ENCODE measurements at regions not wholly inside any gene's neighbourhood (a gene's known extent, or its start where the extent isn't known, plus 50 kb on each side); places are given as distances from the start of the nearest gene placed in this dataset.
"Not testable (repeated sequence)": the region's sequence is repeated elsewhere in the genome, so short reads cannot be mapped to it uniquely, and the experiment has no call there.

DNA sequence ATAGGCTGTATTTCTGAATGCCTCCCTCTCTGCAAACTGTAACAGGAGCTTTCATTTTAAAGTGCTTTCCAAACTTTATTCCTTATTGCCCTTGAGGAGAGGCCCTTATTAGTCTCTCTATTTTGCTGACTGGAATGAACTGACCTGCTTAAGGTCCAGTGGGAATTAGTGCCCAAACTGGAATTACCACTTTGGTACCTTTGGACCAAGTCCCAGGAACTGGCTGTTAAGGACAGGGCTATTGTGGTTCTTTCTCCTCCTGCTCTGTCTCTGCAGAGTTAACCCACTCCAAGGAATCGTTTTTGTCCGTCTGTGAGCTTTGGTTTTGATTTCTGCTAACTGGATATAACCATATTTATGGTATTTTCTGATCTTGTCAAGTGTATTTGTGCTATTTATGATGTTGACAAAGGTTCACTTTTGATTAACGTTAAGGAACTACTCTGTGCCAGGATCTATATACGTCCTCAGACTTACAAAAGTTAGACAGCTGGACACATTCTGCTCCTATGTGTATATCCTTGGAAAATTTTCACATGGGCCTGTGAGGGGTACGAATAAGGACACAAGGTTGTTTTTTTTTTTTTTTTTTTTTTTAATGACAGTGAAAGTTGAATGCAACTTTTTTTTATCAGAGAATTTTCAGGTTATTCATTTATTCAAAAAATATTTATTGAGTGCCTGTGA lies 189.1 kb upstream of the ANKRD55 start:
- DNase-seq, result peak in 1 of 3 donors; percentile 51

DNA sequence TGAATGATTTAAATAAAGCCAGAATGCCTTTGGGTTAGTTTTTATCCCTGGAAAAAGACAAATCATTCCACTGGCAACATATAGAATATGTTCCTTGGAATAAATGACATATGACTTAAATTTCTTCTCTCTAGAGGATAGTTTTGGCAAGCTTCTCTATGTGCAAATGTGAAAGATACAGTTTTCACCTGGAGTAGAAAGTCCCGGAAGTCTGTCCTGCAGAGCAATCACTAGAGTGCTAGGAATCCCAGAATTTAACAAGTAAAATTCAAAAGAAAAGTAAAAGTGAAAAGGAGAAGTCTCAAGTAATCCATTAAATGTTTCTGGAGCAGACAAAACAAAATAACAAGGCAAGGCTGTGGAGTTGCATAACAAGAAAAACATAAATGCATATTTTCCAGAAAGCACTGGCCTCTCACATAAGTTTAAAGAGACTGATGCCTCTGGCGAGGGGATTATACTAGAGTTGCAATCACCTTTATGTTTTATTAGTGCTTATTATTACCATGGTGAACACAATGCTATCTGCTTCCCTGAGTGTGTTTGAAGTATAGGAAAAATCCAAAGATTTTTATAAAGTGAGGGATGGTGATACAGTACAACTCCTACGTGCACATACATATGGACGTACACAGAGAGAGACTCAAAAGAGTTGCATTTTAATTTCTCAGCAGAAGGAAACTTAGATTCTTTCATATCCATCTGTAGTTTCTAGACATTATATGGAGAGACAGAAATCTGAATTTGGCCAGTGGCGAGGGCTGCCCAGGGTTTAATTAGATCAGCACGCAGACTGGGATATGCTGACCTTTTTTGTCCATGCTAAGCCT lies 188.3 kb upstream of the ANKRD55 start:
- peak in 1 of 3 donors; percentile 69 for DNase-seq

DNA sequence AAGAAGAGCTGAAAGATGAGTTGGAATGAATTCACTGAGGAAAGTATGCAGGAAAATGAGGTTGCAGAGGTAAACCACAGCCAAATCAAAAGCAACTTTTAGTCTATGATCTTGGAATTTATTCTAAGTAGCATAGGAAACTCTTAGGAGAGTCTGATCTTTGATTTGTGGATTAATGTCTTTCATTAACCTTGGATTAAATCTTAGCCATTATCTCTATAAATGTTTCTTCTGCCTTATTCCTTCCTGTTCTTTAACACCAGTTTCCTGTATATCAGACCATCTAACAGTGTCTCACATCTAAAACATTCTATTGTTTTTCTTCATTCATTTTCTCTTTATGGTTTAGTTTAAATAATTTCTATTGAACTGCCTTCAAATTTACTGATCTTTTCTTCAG lies 187.2 kb upstream of the ANKRD55 start:
- no peak for DNase-seq

DNA sequence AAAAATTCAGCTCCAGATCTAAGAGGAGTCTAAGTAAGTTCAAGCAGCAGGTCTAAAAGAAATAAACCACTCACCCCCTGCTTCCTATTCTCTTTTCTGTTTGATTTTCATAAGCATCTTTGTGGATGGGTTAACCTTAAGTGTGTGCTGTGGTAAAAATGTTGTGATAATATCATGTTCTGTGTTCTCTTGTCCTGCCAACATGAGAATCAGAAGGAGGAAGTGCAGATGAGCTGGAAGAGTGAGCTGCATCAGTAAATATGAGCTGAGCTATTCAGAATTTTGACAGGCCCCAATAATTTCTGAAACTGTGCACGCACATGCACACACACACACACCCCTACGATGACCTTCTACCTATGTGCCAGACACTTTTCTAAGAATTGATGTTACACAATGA lies 186.5 kb upstream of the ANKRD55 start:
- no peak for DNase-seq

DNA sequence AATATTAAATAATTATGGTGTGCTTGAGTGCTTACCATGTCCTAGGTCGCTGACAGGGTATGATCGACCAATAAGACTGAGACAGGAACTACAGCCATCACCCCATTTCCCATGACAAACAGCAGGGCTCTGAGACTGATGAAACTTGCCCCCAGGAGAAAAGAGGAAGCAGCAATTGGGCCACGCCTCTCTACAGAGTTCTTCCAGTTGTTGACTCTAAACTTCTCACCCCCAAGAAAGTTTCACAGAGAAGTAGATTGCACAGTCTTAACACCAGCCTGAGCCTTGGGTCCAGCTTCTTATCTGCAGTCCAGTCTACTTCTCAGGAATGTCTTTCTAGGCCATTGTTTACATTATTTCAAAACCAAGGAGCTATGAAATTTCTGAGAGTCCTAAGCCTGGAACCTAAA lies 182.2 kb upstream of the ANKRD55 start:
- DNase-seq, result peak in 2 of 3 donors; percentile 39 to 42

DNA sequence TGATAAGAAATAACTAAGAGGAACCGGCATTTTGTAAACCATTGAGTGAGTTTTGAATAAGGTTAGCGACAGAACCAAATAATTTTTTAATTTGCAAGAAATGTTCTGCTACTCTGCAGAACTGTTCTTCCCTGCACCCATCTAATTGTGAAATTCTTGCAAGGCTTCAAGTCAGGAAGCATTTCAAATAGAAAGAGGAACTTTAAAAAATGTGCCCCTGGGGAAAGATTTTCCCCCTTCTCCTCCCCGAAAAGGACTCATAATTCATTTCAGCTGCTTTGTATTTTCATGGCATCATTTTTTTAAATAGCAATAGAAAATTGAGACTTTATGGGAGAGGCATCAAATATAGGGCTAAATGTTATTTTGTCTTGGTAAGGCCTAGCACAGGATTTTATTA lies 180.9 kb upstream of the ANKRD55 start:
- peak in 2 of 3 donors; percentile 40 to 74 for DNase-seq

DNA sequence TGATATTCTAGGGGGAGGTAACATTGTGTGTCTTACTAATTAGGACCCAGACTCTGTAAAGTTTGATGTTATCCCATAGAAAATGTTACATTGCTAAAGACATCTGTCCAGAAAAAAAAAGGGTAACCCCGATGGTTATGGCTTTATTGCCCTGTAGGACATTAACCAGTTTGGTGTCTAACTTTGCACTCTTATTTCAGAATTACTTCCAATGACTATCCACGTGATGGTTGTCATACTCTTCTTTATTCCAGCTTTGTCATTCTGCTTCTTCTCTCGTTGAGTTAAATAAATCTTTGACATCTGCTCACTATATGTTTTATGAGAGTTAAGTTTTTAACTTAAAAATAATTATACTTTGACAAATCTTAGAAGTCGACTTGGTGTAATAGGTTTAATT lies 180.4 kb upstream of the ANKRD55 start:
- DNase-seq, result no peak

DNA sequence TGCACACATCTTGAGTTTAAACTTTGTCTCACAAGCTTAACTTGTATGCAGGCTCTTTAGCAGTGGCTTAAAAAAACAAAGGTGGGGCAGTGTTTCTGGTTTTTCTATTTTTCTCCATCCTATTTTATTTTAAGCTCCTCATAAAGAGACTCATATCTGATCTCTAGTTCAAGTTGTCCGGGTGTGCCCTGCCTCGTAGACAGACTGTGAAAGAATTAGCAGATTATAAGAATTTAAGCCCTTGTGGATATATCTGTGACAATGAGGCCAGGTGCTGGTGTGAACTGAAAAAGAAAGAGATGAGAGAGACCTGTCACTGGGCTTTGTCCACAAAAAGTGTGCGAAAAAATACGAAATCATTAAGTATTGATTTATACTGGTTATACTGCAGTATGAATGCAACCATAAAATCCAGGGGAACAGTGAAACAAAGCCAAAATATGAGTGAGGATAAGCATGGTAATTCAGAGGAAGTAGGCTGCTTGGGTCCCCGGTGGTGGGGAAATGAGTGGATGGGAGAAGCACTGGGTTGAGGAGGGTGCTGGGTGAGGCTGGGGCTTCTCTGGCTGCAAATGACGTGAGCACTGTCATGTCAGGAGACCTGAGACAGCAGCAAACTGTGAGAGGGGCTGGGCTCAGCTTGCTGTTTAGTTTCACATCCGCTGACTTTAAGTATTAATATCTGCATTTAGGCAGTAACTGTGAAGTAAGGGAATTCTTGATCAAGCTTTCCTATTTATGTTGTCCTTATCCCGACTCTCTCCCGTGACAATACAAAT lies 179.7 kb upstream of the ANKRD55 start:
- DNase-seq, result peak in 1 of 3 donors; percentile 59

DNA sequence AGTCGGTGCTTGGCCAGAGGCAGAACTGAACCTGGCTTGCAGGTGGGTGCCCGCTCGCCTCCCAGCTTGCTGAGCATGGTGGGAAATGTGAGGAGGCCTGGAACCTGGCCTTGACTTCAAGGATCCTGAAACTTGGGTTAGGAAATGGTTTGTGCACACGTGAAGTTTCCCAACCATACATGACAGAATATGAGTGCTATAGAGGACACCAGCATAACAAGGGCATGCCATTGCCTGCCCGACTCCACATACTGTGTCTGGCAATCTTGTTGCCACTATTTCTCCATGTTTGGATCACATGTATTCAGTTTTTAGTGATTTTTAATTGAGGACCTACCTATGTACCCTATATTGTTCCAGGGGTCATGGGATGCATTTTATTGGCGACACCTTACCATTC lies 177.6 kb upstream of the ANKRD55 start:
- DNase-seq, result no peak

DNA sequence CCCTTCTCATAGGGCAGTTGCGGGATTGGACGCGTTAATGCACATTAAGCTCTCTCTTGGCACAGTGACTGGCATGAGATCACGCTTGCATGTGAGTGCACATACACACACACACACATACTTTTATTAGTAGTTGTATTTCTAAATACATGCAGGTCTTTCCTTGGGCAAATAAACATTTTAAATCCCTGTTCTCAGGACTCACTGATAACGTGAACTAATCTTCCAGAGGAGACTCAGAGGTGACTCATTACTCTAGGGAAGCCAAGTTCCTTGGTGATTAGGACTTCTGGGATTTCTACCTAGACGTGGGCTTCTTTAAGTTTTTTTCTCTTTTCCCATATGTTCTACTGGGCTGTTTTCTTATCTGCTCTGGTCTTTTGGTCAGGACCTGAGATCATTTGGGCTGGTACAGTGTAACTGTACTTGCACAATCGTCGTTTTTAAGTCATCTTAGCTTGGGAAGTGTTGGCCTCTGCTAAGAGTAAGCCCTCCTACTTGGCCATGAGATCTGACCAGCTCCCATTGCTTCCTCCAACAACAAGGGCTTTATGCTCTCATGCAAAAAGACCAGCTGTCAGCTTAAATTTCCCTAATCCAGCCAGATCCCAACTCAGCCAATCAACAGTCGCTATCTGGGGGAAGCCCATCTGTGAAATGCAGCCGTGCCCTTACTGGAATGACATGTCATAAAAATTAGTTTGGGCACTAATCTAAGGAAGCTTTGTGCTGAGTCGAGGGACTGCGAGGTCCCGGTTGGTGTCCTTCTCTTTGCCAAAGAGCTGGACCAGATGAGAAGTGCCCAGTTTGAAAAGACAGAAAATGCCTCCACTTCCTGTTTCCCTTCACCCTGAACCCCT lies 176.4 kb upstream of the ANKRD55 start:
- DNase-seq, result peak; percentile 64 to 83 (median 65)

DNA sequence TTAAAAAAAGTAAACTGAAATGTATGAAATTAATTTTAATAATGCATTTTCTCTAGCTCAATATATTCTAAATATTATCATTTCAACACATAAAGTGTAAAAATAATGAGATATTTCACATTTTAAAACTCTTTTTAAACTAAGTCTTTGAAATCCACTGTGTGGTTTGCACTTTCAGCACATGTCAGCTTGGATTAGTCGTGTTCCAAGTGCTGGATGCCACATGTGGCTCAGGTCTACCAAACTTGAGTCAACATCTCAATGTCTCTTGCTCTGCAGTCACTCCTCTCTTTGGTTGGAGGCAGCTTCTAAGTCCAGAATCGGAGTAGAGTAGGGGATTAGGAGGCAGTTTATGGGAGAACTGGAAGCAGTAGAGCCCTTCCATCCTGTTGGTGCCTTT lies 173.7 kb upstream of the ANKRD55 start:
- DNase-seq, result no peak

DNA sequence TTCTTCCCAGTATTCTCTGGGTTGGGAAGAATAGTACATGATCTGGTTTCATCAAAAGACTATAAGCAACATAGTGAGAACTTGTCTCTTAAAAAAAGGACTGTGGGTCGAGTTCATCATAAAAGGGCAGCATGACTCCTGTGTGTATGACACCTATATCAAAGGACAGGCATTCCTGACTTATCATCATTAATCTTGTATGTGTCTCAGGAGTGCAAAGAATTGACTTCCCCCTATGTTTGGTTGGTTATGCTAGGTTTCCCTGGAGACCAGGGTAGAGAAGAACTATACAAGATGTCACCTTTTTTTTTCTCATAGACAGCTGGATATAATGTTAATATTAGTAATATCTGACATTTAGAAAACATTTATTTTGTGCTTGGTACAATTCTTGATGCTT lies 173.1 kb upstream of the ANKRD55 start:
- no peak for DNase-seq

DNA sequence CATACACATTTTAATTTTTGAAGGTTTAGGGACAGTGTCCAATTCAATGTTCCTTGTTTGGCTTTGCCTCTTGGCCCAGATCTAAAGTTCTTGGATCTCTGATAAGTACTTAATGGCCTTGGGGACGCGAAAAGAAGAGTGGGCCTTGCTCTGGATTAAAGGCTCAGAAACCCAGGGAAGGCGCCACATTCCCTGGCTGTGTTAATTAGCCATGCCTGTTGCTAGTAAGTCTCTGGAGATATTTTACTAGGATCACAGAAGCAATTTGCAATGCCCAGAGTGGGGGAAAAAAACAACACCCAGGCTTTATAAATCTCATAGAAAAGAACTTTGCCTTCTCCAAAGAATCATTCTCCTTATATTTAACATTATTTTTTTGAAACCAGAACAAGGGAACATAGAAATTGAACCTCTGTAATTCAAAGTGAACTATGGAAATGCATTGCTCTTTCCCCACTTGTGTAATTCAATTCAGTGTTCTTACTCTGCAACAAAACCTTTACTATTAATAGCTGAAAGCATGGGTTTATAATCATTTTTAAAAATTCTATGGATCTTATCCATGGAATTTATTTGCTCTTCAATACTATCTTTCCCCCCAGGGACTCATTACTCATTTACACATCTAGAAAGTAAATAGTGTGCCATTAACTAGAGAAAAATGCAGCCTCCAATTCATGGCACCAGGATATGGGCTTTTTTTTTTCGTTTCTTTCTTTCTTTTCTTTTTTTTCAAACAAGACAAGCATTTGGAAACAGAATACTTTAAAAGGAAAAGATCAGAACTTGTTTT lies 172.2 kb upstream of the ANKRD55 start:
- DNase-seq, result peak in 1 of 3 donors; percentile 55

DNA sequence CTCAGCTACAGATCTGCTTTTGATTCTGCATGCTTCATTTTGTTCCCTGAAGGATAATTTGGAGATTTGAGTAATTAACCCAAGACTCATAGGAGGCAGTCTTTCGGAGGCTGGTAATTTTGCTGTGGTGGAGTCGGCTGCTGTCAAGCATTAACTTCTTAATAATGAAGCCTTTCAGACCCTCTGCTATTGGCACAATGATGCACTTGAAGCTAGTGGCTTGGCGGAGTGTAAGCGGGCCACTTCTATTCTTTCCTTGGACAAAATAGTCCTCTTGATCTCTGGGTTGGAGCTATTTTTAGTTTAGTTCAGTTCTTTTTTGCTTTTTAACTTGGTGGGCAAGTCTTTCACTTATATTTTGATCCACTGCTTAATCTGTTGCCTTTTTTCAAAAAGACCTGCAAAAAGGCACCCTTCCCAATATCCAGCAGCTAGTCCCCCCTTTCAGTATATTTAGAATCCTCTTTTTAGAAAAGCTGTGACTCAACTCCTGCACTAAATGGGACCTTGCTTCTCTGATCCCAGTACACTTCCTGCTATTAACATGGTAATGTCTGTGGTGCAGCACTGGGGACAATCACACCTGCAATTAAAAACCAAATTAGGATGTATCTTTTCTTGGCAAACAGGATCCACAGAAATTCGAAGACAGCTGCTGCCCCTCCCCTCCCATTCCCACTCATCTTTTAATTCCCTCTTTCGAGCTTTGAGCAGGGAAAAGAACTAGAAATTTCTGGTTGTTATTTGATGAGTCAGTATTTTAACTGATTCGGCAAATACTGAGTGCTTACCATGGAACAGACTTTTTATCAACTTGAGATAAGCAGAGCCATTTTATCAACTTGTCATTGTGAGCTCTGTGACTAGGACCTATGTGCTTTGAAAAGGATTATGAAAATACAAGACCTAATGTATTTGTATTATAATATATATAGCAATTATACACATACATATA lies 169.4 kb upstream of the ANKRD55 start:
- no peak for DNase-seq

DNA sequence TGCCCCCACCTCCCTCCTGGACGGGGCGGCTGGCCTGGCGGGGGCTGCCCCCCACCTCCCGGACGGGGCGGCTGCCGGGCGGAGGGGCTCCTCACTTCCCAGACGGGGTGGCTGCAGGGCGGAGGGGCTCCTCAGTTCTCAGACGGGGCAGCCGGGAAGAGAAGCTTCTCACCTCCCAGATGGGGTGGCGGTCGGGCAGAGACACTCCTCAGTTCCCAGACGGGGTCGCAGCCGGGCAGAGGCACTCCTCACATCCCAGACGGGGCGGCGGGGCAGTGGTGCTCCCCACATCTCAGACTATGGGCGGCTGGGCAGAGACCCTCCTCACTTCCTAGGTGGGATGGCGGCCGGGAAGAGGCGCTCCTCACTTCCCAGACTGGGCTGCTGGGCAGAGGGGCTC lies 164.7 kb upstream of the ANKRD55 start:
- not testable (repeated sequence) for DNase-seq

DNA sequence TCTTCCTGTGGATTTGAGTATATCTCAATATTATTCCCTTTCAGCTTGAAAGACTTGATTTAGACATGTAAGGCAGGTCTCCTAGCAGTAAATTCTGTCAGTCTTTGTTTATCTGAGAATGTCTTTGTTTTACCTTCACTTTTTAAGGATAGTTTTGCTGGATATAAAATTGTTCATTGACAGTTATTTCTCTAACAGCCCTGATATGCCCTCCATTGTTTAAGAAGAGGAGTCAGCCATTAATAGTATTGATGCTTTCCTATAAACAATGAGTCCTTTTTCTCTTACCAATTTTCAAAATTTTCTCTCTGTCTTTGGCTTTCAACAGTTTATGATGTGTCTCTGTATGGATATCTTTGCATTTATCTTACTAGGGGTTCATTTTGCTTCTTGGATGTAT lies 163.5 kb upstream of the ANKRD55 start:
- DNase-seq, result no peak

DNA sequence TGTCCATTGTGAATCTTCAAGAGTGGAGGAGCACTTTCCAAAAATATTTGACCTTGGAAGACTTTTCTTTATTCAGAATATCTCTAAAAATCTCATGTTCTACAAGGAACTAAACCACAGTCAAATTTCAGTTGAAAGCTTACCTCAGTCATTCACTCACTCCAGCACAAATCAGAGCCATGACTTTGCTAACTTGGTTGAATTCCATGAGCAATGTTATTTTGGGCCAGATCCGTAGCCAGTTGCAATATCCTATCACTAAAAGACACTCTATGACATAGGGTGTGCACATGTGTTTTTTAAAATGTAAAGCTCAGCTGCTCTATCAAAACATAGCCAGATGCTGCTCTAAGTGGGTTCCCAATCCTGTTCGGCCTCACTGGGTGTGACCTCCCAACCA lies 156.1 kb upstream of the ANKRD55 start:
- DNase-seq, result peak; percentile 20 to 70 (median 42)

DNA sequence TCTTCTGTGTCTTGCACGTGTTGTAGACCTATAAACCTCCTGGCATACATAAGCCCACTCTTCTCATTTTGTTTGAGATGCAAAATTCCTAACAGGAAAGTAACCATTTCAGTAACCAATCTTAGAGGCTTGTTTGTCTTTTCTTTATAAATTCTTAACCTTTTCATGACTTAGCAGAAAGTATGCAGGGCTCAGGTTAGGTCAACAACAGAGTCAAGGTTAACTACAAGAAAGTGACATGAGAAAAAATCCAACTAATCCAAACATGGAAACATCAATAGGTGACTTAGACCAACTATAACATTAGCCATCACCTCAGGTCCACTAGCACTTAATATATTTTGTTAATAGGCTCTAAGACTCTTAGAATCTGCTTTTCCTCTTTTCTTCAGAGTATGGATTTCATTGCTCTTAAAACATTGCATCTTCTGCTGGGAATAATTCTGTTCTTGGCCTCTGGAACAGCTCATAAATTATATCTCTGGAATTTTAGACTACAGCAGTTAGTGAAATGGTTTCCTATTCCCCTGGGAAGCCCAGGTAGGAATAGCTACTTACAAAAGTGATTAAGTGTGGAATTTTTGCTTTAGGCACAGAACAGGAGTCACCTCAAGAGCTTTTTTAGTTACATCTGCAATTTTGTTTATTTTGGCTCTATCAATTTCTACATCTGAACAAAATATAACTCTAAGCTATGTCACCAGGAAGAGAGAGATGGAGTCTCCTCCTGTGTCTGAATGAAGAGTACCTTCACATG lies 155.3 kb upstream of the ANKRD55 start:
- DNase-seq, result peak in 2 of 3 donors; percentile 20 to 55

DNA sequence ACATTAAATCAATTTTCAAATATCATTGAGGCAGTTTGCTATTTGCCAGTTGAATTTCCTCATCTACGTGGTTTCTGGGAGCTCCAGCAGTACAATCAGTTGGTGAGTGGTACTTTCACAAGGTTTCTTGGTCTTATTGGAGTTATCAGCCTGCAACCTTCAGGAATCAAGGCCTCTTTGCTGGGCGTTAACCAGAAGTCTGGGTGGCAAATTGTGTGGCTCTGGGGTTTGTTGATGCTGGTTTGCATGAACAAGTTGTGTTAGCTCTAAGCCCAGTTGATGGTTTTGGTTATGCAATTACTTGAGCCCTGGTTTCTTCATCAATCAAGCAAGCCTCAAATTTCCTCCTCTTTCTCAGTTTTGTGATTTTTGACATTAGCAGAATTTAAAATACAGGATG lies 152.9 kb upstream of the ANKRD55 start:
- no peak for DNase-seq

Data from muscle of back (tissue), 3 donors.